IPS-18c (cell line): ENCODE measurements at regions not wholly inside any gene's neighbourhood (a gene's known extent, or its start where the extent isn't known, plus 50 kb on each side); places are given as distances from the start of the nearest gene placed in this dataset.
"Not testable (repeated sequence)": the region's sequence is repeated elsewhere in the genome, so short reads cannot be mapped to it uniquely, and the experiment has no call there.

Source experiments
- H3K4me3 ChIP-seq: 2 replicates; pipeline ENCODE4 v1.7.0; 2013; ENCODE audit warnings: low read depth, mild to moderate bottlenecking, low read length, moderate library complexity; ENCODE audit not compliant: insufficient read depth
- H3K9me3 ChIP-seq: one replicate; pipeline ENCODE4 v1.6.1; 2013; ENCODE audit warnings: mild to moderate bottlenecking, low read length, moderate library complexity; ENCODE audit not compliant: control insufficient read depth, insufficient read depth

- no peaks in the 10 kb centered on the region for H3K9me3 ChIP-seq
- H3K4me3 ChIP-seq, result no peak overlapping the region
Measured at GRCh38 chr7:138207555-138207971, 131.3 kb downstream of the AKR1D1 start.

GRCh38 chr7:138208142-138208570 is 131.9 kb downstream of the AKR1D1 start:
- Histone ChIP-seq H3K9me3 (no peaks in the 10 kb centered on the region), H3K4me3 (no peak overlapping the region)

DNA sequence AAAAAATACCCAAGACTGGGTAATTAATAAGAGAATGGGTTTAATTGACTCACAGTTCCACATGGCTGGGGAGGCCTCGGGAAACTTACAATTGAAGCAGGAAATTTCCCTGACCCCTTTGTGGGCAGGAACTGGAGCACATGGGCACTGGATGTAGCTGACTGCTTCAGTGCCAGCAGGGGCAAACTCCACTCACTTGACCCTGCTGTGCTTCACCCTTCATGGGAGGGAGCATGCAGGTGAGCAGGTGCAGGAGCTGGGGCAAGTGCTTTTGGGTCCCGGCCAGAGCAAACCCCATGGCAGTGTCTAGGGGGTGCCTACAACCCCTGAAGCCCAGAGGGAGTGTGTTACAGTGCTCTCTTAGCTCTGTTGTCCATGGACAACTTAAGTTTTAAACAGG is 132.6 kb downstream of the AKR1D1 start:
- no peak overlapping the region for H3K4me3 ChIP-seq
- no peaks in the 10 kb centered on the region for H3K9me3 ChIP-seq

- Histone ChIP-seq H3K9me3 (peaks cover 2% of the 10 kb centered on the region), H3K4me3 (no peak overlapping the region)
Measured at GRCh38 chr7:138212314-138212713, 136.1 kb downstream of the AKR1D1 start.

- peaks cover 15% of the 10 kb centered on the region for H3K9me3 ChIP-seq
Measured at GRCh38 chr7:138214926-138215325, 138.7 kb downstream of the AKR1D1 start.

DNA sequence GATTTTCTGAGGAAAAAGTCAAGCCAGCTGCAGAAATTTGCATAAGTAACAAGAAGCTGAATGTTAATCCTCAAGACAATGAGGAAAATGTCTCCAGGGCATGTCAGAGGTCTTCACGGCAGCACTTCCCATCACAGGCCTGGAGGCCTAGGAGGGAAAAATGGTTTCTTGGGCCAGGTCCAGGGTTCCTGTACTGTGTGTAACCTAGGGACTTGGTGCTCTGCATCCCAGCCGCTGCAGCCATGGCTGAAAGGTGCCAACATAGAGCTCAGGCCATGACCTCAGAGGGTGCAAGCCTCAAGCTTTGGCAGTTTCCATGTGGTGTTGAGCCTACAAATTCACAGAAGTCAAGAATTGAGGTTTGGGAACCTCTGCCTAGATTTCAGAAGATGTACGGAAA is 144.1 kb downstream of the AKR1D1 start:
- not testable (repeated sequence) for H3K4me3 ChIP-seq
- peaks cover 30% of the 10 kb centered on the region for H3K9me3 ChIP-seq

More at GRCh38 chr7:138214926-138215325, 138.7 kb downstream of the AKR1D1 start:
- no peak overlapping the region for H3K4me3 ChIP-seq

- H3K9me3 ChIP-seq, result peaks cover 30% of the 10 kb centered on the region
Measured at GRCh38 chr7:138221388-138221787, 145.1 kb downstream of the AKR1D1 start.

DNA sequence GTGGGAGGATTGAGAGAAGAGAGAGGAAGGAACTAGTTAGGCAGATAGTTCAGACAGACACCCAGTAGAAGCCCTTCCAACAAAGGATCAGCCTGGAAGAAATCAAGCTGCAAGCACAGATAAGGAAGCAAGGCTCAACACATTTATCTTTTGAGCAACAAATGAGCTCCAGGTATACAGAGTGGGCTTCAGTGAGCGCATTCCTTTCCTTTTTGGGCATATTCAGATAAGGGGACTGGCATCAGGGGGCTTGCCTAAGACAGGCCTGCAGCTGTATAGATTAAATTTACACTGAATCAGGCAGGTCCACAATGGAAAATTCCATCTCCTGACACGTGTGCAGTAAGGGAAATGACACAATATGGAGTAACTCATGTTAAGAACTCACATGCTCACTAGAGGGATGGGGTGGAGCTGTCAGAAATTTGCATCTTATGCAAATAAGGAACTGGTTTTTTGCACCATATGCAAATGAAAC is 147.2 kb downstream of the AKR1D1 start:
- Histone ChIP-seq H3K4me3 (no peak overlapping the region; the same call in 1 of the 2 replicates), H3K9me3 (peaks cover 27% of the 10 kb centered on the region)

More at GRCh38 chr7:138221388-138221787, 145.1 kb downstream of the AKR1D1 start:
- not testable (repeated sequence) for H3K4me3 ChIP-seq

DNA sequence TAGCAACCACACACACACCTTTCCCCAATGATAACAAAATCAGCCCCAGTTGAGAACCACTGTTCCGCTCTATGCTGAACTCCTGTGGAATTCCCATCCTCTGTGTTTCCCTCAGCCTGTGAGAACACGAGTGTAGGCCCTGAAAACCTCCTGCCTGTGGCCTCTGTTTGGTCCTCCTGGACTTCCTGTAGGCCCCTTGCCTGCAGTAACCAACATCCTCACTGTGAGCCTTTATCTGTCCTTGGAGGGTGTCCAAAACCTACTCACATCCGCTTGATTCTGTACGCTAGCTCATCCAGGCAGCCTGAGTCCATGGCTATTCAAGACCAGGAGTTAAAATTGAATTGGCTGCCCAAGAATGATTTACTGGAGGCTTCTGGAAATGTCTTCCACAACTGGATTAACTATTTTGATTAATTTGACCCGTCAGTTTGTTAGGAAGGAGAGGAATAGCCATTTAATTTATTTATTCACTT is 149.8 kb downstream of the AKR1D1 start:
- H3K4me3 ChIP-seq, result no peak overlapping the region
- peaks cover 7% of the 10 kb centered on the region for H3K9me3 ChIP-seq

DNA sequence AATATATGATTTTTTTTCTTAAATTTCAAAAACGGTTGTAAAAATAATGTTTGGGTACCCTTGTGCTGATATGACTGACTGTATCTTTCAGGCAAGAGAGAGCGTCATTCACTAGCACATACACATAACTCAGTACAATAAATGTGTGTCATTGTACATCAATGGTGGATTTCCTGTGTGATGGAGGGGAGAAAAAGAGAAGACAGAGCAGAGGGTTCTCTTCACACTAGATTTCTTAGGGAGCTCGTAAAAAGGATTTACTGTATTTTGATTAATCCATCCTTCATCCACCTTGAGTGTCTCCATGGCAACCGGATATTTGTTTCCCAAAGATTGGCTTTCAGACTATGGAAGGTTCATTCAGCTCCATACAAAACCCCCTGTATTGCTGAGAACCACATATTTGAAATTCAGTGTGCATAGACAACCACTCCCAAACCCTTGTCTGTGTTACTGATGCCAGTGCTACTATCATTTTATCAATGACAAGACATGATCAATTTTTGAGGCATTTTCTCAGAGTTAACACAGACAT is 150.6 kb downstream of the AKR1D1 start:
- H3K9me3 ChIP-seq, result peaks cover 8% of the 10 kb centered on the region
- no peak overlapping the region for H3K4me3 ChIP-seq

DNA sequence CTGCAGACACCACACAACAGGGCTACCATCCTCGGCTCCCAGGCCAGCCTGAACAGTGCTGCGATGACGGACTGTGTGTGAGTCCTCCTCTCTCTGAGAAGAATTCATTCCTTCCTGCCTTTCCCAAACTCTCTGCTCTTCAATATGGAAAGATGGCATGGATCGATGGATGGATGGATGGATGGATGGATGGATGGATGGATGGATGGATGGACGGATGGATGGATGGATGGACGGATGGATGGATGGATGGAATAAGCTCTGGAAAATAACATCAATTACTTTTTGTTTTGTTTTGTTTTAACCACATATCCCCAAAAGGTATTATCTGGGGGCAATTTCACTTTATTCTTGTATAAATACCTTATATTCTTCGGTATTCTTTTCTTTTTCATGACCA is 151.9 kb downstream of the AKR1D1 start:
- peaks cover 8% of the 10 kb centered on the region for H3K9me3 ChIP-seq
- H3K4me3 ChIP-seq, result no peak overlapping the region

DNA sequence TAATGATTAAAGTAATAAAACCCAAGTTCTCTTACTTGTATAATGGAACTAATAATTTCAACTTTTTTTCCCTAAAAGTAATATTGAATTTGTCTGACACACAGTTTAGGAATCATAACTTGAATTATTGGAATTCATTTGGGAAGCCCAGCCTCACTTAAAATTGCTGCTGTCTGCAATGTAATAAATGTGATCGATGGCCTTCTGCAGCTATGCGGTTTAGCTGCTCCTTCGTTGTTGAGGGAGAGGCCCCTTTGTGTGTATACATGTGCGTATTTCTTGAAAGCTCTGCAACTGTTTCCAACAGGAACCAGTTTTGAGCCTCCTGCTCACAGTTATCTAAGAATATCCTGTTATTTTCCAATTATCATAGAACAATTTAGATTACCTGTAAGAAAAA is 152.5 kb downstream of the AKR1D1 start:
- H3K9me3 ChIP-seq, result peaks cover 4% of the 10 kb centered on the region
- H3K4me3 ChIP-seq, result no peak overlapping the region

- peaks cover 2% of the 10 kb centered on the region for H3K9me3 ChIP-seq
- H3K4me3 ChIP-seq, result no peak overlapping the region
Measured at GRCh38 chr7:138233189-138233588, 156.9 kb downstream of the AKR1D1 start.

- Histone ChIP-seq H3K9me3 (peaks cover 2% of the 10 kb centered on the region), H3K4me3 (no peak overlapping the region)
Measured at GRCh38 chr7:138235207-138235606, 158.9 kb downstream of the AKR1D1 start.

DNA sequence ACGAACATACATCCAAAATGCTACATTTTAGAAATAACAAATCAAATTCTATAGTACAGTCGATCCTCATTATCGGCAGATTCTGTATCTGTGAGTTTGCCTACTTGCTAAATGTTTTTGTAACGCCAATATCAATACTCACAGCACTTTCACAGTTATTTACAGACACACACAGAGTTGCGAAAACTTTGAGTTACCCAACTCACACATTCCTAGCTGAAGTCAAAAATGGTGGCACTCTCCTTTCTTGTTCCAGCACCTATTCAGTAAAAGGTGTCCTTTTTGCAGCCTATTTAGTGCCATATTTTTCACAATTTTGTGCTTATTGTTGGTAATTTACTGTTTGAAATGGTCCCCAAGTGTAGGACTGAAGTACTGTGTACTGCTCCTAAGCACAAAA is 161.7 kb downstream of the AKR1D1 start:
- Histone ChIP-seq H3K9me3 (no peaks in the 10 kb centered on the region), H3K4me3 (no peak overlapping the region)

DNA sequence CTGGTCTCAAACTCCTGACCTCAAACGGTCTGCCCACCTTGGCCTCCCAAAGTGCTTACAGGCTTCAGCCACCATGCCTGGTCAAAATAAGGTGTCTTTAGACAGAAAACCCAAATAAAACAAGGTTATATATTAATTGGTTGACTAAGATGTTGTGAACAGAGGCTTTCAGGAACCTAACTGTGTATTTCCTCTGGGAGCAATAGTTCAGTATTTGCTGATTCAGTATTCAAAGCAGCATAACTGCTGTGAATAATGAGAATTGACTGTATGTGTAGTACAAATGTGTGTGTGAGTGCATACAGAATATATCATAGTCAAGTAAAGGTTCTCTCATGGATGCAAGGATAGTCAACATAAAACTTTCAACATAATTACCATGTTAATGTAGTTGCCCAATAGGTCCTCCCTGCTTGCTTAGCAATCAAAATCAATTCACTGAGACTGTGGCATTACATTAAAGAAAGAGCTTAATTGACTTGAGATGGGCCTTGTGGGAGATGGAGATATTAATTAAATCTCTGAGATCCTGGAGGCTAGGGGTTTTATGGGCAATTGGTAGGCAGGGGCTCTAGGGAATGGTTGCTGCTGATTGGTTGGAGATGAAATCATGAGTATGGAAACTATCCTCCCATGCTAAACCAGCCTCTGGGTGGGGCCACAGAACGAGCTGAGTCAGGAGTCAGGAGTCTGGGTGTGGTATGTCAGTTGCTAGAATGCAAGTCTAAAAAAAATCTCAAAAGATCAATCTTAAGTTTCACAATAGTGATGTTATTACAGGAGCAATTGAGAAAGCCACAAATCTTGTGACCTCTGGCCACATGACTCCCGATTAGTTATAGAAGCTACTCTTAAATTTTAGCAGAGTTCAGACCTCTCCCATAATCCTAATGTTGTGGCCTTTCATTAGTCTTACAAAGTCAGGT is 162.7 kb downstream of the AKR1D1 start:
- Histone ChIP-seq H3K9me3 (no peaks in the 10 kb centered on the region), H3K4me3 (no peak overlapping the region)

GRCh38 chr7:138243430-138243829 is 167.2 kb downstream of the AKR1D1 start:
- Histone ChIP-seq H3K9me3 (no peaks in the 10 kb centered on the region), H3K4me3 (no peak overlapping the region)

GRCh38 chr7:138243836-138244235 is 167.6 kb downstream of the AKR1D1 start:
- Histone ChIP-seq H3K4me3 (no peak overlapping the region), H3K9me3 (no peaks in the 10 kb centered on the region)
